ENCODE measurements at regions not wholly inside any gene's neighbourhood (a gene's known extent, or its start where the extent isn't known, plus 50 kb on each side); places are given as distances from the start of the nearest gene placed in this dataset.

GRCh38 chr1:80931178-80931577 lies 869.6 kb upstream of the ADGRL2 start:
- no peak for DNase-seq

GRCh38 chr1:80929868-80930508 lies 870.7 kb upstream of the ADGRL2 start:
- DNase-seq, result no peak

GRCh38 chr1:80926531-80926930 lies 874.2 kb upstream of the ADGRL2 start:
- DNase-seq, result no peak

- no peak for DNase-seq
These were observed 875.5 kb upstream of the ADGRL2 start for GRCh38 chr1:80925130-80925805.

- no peak for DNase-seq
These were observed 876.4 kb upstream of the ADGRL2 start for GRCh38 chr1:80924290-80924689.

GRCh38 chr1:80922906-80923305 lies 877.8 kb upstream of the ADGRL2 start:
- DNase-seq, result no peak

- no peak for DNase-seq
These were observed 881.3 kb upstream of the ADGRL2 start for GRCh38 chr1:80919426-80919825.

- DNase-seq, result no peak
These were observed 882.4 kb upstream of the ADGRL2 start for GRCh38 chr1:80918380-80918779.

GRCh38 chr1:80917826-80918225 lies 882.9 kb upstream of the ADGRL2 start:
- DNase-seq, result no peak

- no peak for DNase-seq
These were observed 883.5 kb upstream of the ADGRL2 start for GRCh38 chr1:80917225-80917624.

- no peak for DNase-seq
These were observed 885.2 kb upstream of the ADGRL2 start for GRCh38 chr1:80915491-80915890.

GRCh38 chr1:80910426-80910825 lies 890.3 kb upstream of the ADGRL2 start:
- DNase-seq, result no peak

GRCh38 chr1:80909172-80909784 lies 891.5 kb upstream of the ADGRL2 start:
- DNase-seq, result no peak

GRCh38 chr1:80896781-80897356 lies 903.9 kb upstream of the ADGRL2 start:
- no peak for DNase-seq

- DNase-seq, result peak; percentile 5
These were observed 905.8 kb upstream of the ADGRL2 start for GRCh38 chr1:80894921-80895320.

GRCh38 chr1:80893115-80893514 lies 907.6 kb upstream of the ADGRL2 start:
- DNase-seq, result no peak

- DNase-seq, result peak; percentile 3
These were observed 908.2 kb upstream of the ADGRL2 start for GRCh38 chr1:80892539-80892938.

- no peak for DNase-seq
These were observed 908.9 kb upstream of the ADGRL2 start for GRCh38 chr1:80891871-80892270.

GRCh38 chr1:80882553-80882952 lies 918.2 kb upstream of the ADGRL2 start:
- no peak for DNase-seq

GRCh38 chr1:80878343-80878742 lies 922.4 kb upstream of the ADGRL2 start:
- DNase-seq, result no peak

GRCh38 chr1:80876035-80876434 lies 924.7 kb upstream of the ADGRL2 start:
- DNase-seq, result no peak

GRCh38 chr1:80869299-80869698 lies 931.4 kb upstream of the ADGRL2 start:
- DNase-seq, result no peak

GRCh38 chr1:80847904-80848303 lies 952.8 kb upstream of the ADGRL2 start:
- DNase-seq, result no peak

- DNase-seq, result no peak
These were observed 953.8 kb upstream of the ADGRL2 start for GRCh38 chr1:80846966-80847365.

All from hematopoietic multipotent progenitor cell treated with erythropoietin and hydrocortisone succinate and interleukin-3 and kit ligand, for 6 days (in vitro differentiated cells).